Activated CD8-positive, alpha-beta T cell treated with anti-CD3 and anti-CD28 coated beads for 36 hours (primary cell): ENCODE measurements at regions not wholly inside any gene's neighbourhood (a gene's known extent, or its start where the extent isn't known, plus 50 kb on each side); places are given as distances from the start of the nearest gene placed in this dataset.

Experiments
- ATAC-seq: fragments of 200-7000 bp; cut with Tn5 transposase; one replicate; pipeline ENCODE4 v1.10.0; 2021; ENCODE audit warnings: mild to moderate bottlenecking, moderate library complexity
- CTCF ChIA-PET: fragments of 350-600 bp; sonication (Branson Sonifier 250); formaldehyde crosslinking; loops from one replicate; lab custom pipeline; 2021; ENCODE audit warnings: antibody characterized with exemption; lab: Charles Lee
- POLR2A ChIA-PET: fragments of 350-600 bp; sonication (Branson Sonifier 250); formaldehyde crosslinking; loops from one replicate; lab custom pipeline; 2021; ENCODE audit warnings: antibody characterized with exemption; lab: Charles Lee
- DNase-seq: peaks from one replicate; pipeline ENCODE4 v3.0.0-alpha.2; 2020
- H3K27ac Mint-ChIP-seq: one replicate; pipeline ENCODE4 v1.8.0; 2021; ENCODE audit warnings: mild to moderate bottlenecking, mixed read lengths
- H3K27me3 Mint-ChIP-seq: one replicate; pipeline ENCODE4 v1.8.0; 2021; ENCODE audit warnings: mixed read lengths
- H3K36me3 Mint-ChIP-seq: one replicate; pipeline ENCODE4 v1.8.0; 2021; ENCODE audit warnings: low read depth, mixed read lengths
- H3K4me1 Mint-ChIP-seq: one replicate; pipeline ENCODE4 v1.8.0; 2021; ENCODE audit warnings: low read depth, mixed read lengths
- H3K4me3 Mint-ChIP-seq: one replicate; pipeline ENCODE4 v1.8.0; 2021; ENCODE audit warnings: mild to moderate bottlenecking, moderate library complexity, mixed read lengths
- H3K9me3 Mint-ChIP-seq: one replicate; pipeline ENCODE4 v1.8.0; 2021; ENCODE audit warnings: mixed read lengths
- CTCF ChIP-seq: fragments of 200-600 bp; IDR thresholded peaks from one replicate; pipeline ENCODE4 v1.8.0; 2022; ENCODE audit warnings: antibody characterized with exemption, mild to moderate bottlenecking
- intact Hi-C: fragments of 100-400 bp; cut with micrococcal nuclease; formaldehyde crosslinking; loops from one replicate; pipeline ENCODE4 v1.10.0; 2022

DNA sequence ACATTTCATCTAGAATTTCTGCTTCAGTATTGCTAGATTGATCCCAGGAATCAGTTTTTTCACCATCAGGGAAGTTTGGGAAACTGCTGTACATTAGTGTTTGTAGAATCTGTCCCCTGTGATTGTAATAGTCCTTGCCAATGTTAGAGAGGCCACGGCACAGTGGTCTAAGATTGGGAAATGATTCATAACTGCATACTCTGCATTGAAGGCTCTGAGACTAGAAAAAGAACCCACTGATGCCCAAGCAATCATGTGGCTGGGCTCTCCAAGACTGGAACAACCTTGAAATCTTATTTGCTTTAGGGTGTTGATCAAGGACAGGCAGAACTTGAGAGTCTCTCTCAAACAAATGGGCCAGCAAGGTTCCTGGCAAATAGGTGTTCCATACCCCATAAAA, 245.6 kb upstream of the LRTM1 start:
- CTCF ChIA-PET = no interaction called here
- H3K27ac Mint-ChIP-seq = no peak overlapping the region

GRCh38 chr3:55172913-55173312, 245.1 kb upstream of the LRTM1 start:
- no peaks in the 10 kb centered on the region for H3K9me3 Mint-ChIP-seq

More for the DNA sequence above, 245.6 kb upstream of the LRTM1 start:
- no peaks in the 10 kb centered on the region for H3K27me3 Mint-ChIP-seq
- ATAC-seq (no peak), DNase-seq (no peak)
- H3K36me3 Mint-ChIP-seq = no peaks in the 10 kb centered on the region
- no peaks in the 10 kb centered on the region for H3K9me3 Mint-ChIP-seq
- H3K4me1 Mint-ChIP-seq = no peaks in the 10 kb centered on the region
- intact Hi-C loops = no loop called here
- TF ChIP-seq CTCF = no peak
- H3K4me3 Mint-ChIP-seq = no peak overlapping the region
- POLR2A ChIA-PET = no interaction called here

GRCh38 chr3:55170444-55170843, 242.6 kb upstream of the LRTM1 start:
- no peak for TF ChIP-seq CTCF
- CTCF ChIA-PET = interaction anchor here (1.1 kb wide), 1 partner anchor 11 kb away, joined by 3 read pairs; no protein-coding TSS in a partner anchor
- no peak for ATAC-seq

More at GRCh38 chr3:55172913-55173312, 245.1 kb upstream of the LRTM1 start:
- DNase-seq = no peak
- intact Hi-C loops = no loop called here
- Mint-ChIP-seq H3K27me3 (no peaks in the 10 kb centered on the region), H3K36me3 (no peaks in the 10 kb centered on the region), H3K4me1 (no peaks in the 10 kb centered on the region), H3K4me3 (no peak overlapping the region), H3K27ac (no peak overlapping the region)
- ATAC-seq = no peak
- no peak for TF ChIP-seq CTCF
- POLR2A ChIA-PET = no interaction called here
- CTCF ChIA-PET = no interaction called here

GRCh38 chr3:55169608-55170072, 241.8 kb upstream of the LRTM1 start:
- TF ChIP-seq CTCF = no peak
- Mint-ChIP-seq H3K4me1 (no peaks in the 10 kb centered on the region), H3K36me3 (no peaks in the 10 kb centered on the region), H3K4me3 (no peak overlapping the region), H3K9me3 (no peaks in the 10 kb centered on the region), H3K27me3 (no peaks in the 10 kb centered on the region), H3K27ac (no peak overlapping the region)
- DNase-seq (no peak), ATAC-seq (no peak)
- ChIA-PET POLR2A (no interaction called here), CTCF (interaction anchor here (1.9 kb wide), 1 partner anchor 11 kb away, joined by 7 read pairs; no protein-coding TSS in a partner anchor)
- intact Hi-C loops = no loop called here

More at GRCh38 chr3:55170444-55170843, 242.6 kb upstream of the LRTM1 start:
- no peaks in the 10 kb centered on the region for H3K27me3 Mint-ChIP-seq
- H3K4me1 Mint-ChIP-seq = no peaks in the 10 kb centered on the region
- no peaks in the 10 kb centered on the region for H3K9me3 Mint-ChIP-seq
- POLR2A ChIA-PET = no interaction called here
- H3K27ac Mint-ChIP-seq = no peak overlapping the region
- intact Hi-C loops = no loop called here
- no peak overlapping the region for H3K4me3 Mint-ChIP-seq
- no peak for DNase-seq
- no peaks in the 10 kb centered on the region for H3K36me3 Mint-ChIP-seq

- H3K27ac Mint-ChIP-seq = no peak overlapping the region
- DNase-seq = no peak
- ChIA-PET CTCF (interaction anchor here (1.9 kb wide), 1 partner anchor 12 kb away, joined by 7 read pairs; no protein-coding TSS in a partner anchor), POLR2A (no interaction called here)
- H3K36me3 Mint-ChIP-seq = no peaks in the 10 kb centered on the region
- no peak for TF ChIP-seq CTCF
- intact Hi-C loops = no loop called here
- H3K9me3 Mint-ChIP-seq = no peaks in the 10 kb centered on the region
- no peak overlapping the region for H3K4me3 Mint-ChIP-seq
- H3K27me3 Mint-ChIP-seq = no peaks in the 10 kb centered on the region
- no peak for ATAC-seq
- H3K4me1 Mint-ChIP-seq = no peaks in the 10 kb centered on the region
These were observed 241.3 kb upstream of the LRTM1 start for GRCh38 chr3:55169161-55169560.
